Peyer's patch (tissue), 4 donors: ENCODE measurements at regions not wholly inside any gene's neighbourhood (a gene's known extent, or its start where the extent isn't known, plus 50 kb on each side); places are given as distances from the start of the nearest gene placed in this dataset.

Source experiments
- DNase-seq, 3 donors: peaks; one replicate each; pipeline ENCODE4 v3.0.0-alpha.2; 2017 to 2019
- H3K27ac ChIP-seq, 4 donors: fragments of 200-600 bp; sonication (generic); one replicate each; pipeline ENCODE4 v1.5.1; 2016 to 2019
- H3K27me3 ChIP-seq, 2 donors: fragments of 200-600 bp; sonication (generic); one replicate each; pipeline ENCODE4 v1.5.1; 2019
- H3K36me3 ChIP-seq, 3 donors: fragments of 200-600 bp; sonication (generic); one replicate each; pipeline ENCODE4 v1.5.1; 2016 to 2019
- H3K4me1 ChIP-seq, 4 donors: fragments of 200-600 bp; sonication (generic); one replicate each; pipeline ENCODE4 v1.5.1; 2016 to 2019
- H3K4me3 ChIP-seq, 4 donors: fragments of 200-600 bp; sonication (generic); 1 replicate in 3 of 4; 2 replicates in 1 of 4; pipeline ENCODE4 v1.5.1; 2016 to 2019; ENCODE audit warnings: mild to moderate bottlenecking in 1 of 4
- H3K9me3 ChIP-seq, 4 donors: fragments of 200-600 bp; sonication (generic); one replicate each; pipeline ENCODE4 v1.5.1; 2016 to 2019; ENCODE audit warnings: mild to moderate bottlenecking in 1 of 4
- CTCF ChIP-seq, 6 experiments: fragments of 450-650 bp in 4 of 6; fragments of 200-600 bp in 2 of 6; sonication (generic) in 1 of 6; IDR thresholded peaks; one replicate each; pipeline ENCODE4 v1.5.1; 2017 to 2019; ENCODE audit warnings: antibody characterized with exemption in 6 of 6, mild to moderate bottlenecking in 3 of 6, moderate library complexity in 1 of 6
- POLR2A ChIP-seq, 2 donors: fragments of 450-650 bp; IDR thresholded peaks; one replicate each; pipeline ENCODE4 v1.5.1; 2017; ENCODE audit warnings: antibody characterized with exemption in 2 of 2, mild to moderate bottlenecking in 2 of 2, moderate library complexity in 2 of 2

GRCh38 chr16:13528691-13529090 is 391.3 kb upstream of the ERCC4 start:
- DNase-seq = no peak
- no peaks in the 10 kb centered on the region for H3K4me1 ChIP-seq

DNA sequence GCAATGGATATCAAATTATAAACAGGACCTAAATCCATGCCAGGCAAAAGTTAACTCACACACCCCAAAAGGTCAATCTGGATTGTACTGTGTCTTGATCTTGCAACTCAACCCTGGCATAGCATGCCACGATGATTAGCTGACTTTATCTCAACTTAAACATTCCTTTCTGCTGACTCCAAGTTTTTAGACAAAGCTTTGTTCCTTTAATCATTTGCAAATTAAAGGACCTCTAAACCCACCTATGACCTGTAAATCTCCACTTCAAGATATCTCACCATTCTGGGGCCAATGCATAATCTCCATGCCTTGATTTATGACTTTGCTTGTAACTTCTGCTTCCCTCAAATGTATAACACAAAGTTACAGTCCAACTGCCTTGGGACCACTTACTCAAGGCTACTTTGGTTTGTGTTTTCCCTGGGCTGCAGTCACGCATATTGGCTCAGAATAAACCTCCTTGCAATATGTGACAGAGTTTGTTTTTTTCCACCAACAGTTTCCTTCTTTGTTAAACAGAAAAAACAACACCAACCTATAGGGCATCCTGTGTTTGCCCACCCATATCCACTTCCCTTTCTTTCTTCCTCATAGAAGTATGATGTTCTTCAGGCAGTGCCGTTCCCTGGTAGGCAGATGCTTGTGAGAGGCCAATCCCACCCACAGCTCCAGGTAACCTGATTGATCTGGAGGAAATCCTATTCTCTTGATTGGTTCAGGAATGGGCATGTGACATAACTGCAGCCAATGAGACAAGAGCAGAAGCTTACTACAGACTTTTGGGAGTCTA is 390.6 kb upstream of the ERCC4 start:
- Histone ChIP-seq H3K36me3 (no peaks in the 10 kb centered on the region), H3K4me1 (no peaks in the 10 kb centered on the region), H3K4me3 (no peak overlapping the region), H3K27me3 (no peaks in the 10 kb centered on the region), H3K9me3 (no peaks in the 10 kb centered on the region), H3K27ac (no peak overlapping the region)
- TF ChIP-seq CTCF (IDR thresholded peaks at IDR 0.05) (no peak), POLR2A (IDR thresholded peaks at IDR 0.05) (no peak)
- no peak for DNase-seq

More at GRCh38 chr16:13528691-13529090, 391.3 kb upstream of the ERCC4 start:
- Histone ChIP-seq H3K4me3 (no peak overlapping the region), H3K36me3 (no peaks in the 10 kb centered on the region), H3K27ac (no peak overlapping the region), H3K9me3 (no peaks in the 10 kb centered on the region), H3K27me3 (no peaks in the 10 kb centered on the region)
- TF ChIP-seq POLR2A (IDR thresholded peaks at IDR 0.05) = no peak
- no peak for TF ChIP-seq CTCF (IDR thresholded peaks at IDR 0.05)

DNA sequence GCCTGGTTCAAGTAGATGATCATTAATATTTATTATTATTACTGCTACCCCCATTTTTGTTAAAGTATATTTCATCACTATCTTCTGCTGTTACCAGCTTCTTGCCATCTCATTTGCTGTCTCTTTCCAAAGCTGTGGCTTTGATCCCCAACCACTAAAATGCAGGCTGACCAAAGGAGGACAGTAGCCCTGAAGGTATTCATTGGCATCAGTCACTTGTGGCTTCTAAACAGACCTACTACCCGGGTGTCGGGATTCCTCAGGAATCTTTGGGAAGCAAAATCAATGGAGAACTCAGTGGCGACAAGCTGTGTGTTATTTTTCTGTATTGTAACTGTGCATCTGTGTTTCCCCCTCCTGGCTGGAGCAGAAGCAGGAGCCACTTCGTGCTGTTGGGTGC is 379.2 kb upstream of the ERCC4 start:
- Histone ChIP-seq H3K27me3 (no peaks in the 10 kb centered on the region), H3K4me1 (no peaks in the 10 kb centered on the region), H3K4me3 (no peak overlapping the region), H3K27ac (no peak overlapping the region), H3K36me3 (no peaks in the 10 kb centered on the region), H3K9me3 (no peaks in the 10 kb centered on the region)
- no peak for TF ChIP-seq CTCF (IDR thresholded peaks at IDR 0.05)
- TF ChIP-seq POLR2A (IDR thresholded peaks at IDR 0.05) = no peak
- DNase-seq = no peak

- H3K4me3 ChIP-seq = no peak overlapping the region
- no peak for TF ChIP-seq POLR2A (IDR thresholded peaks at IDR 0.05)
- TF ChIP-seq CTCF (IDR thresholded peaks at IDR 0.05) = no peak
- no peaks in the 10 kb centered on the region for H3K4me1 ChIP-seq
- H3K9me3 ChIP-seq = no peaks in the 10 kb centered on the region
- no peaks in the 10 kb centered on the region for H3K27me3 ChIP-seq
- DNase-seq = no peak
- H3K27ac ChIP-seq = no peak overlapping the region
- H3K36me3 ChIP-seq = no peaks in the 10 kb centered on the region
Observed at GRCh38 chr16:13542284-13542683, 377.7 kb upstream of the ERCC4 start.

- Histone ChIP-seq H3K9me3 (no peaks in the 10 kb centered on the region), H3K27me3 (no peaks in the 10 kb centered on the region), H3K4me1 (no peaks in the 10 kb centered on the region), H3K4me3 (no peak overlapping the region), H3K27ac (no peak overlapping the region), H3K36me3 (no peaks in the 10 kb centered on the region)
- no peak for DNase-seq
- no peak for TF ChIP-seq POLR2A (IDR thresholded peaks at IDR 0.05)
- no peak for TF ChIP-seq CTCF (IDR thresholded peaks at IDR 0.05)
Observed at GRCh38 chr16:13543850-13544249, 376.1 kb upstream of the ERCC4 start.
